A549 (cell line): ENCODE measurements at regions not wholly inside any gene's neighbourhood (a gene's known extent, or its start where the extent isn't known, plus 50 kb on each side); places are given as distances from the start of the nearest gene placed in this dataset.

ENCODE experiments used
- CEBPB ChIP-seq, 2 experiments: fragments of >200 bp in 1 of 2; sonication (Bioruptor Twin) in 1 of 2; formaldehyde crosslinking in 1 of 2; IDR thresholded peaks; 2 replicates each; pipeline ENCODE4 v1.6.1; 2012 to 2016
- MYC ChIP-seq: IDR thresholded peaks from 2 replicates; pipeline ENCODE4 v1.6.1; 2012; ENCODE audit warnings: mild to moderate bottlenecking, inconsistent platforms, low read length, improper control_type of control experiment, borderline replicate concordance
- POLR2A ChIP-seq: IDR thresholded peaks from 2 replicates; pipeline ENCODE4 v1.6.1; 2012; ENCODE audit warnings: mild to moderate bottlenecking, low read length
- TF ChIP-seq, protein P1 (sequence below): fragments of >200 bp; sonication (Bioruptor Twin); formaldehyde crosslinking; IDR thresholded peaks from 3 replicates; pipeline ENCODE4 v1.5.1; 2016
- TF ChIP-seq, protein P2 (sequence below): fragments of 250-450 bp; sonication (Bioruptor Pico); IDR thresholded peaks from 2 replicates; pipeline ENCODE4 v1.5.0; 2021; ENCODE audit warnings: mild to moderate bottlenecking, moderate library complexity, borderline replicate concordance

DNA sequence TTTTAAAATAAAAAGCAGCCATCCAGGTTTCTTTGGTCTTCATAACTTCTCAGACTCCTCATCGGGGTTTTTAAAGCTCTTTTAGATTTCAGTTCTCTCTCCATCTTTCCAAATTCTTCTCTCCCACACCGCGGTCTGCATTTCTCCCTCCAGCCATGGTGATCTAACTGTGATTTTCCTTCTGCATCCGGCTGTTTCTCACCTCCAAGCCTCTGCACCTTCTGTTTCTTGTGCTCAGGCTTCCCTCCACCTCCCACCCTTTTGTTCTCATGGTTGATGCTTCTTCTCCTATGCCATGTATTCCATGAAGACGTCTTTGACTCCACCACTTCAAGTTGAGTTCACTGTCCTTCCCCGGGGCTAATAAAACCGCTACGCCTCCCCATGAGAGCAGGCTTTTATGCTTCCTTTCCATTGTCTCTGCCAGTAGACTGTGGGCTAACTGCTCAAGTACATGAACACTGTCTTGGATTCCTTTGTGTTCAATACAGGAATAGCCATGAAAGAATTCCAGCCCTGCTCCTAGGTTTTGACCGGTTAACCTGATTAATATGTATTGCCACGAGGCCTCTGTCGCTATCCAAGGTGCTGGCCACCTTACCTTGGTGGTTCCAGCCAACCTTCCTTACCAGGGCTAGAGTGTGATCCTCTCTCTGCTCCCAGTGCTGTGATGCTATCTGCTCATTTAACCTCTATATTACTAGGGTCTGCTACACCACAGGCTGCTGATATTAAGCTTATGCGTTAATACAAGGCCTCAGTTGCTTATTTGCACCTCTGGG, 625.1 kb downstream of the HS3ST4 start:
- no peak for TF ChIP-seq CEBPB (IDR thresholded peaks at IDR 0.05)
- TF ChIP-seq, protein P1, sequence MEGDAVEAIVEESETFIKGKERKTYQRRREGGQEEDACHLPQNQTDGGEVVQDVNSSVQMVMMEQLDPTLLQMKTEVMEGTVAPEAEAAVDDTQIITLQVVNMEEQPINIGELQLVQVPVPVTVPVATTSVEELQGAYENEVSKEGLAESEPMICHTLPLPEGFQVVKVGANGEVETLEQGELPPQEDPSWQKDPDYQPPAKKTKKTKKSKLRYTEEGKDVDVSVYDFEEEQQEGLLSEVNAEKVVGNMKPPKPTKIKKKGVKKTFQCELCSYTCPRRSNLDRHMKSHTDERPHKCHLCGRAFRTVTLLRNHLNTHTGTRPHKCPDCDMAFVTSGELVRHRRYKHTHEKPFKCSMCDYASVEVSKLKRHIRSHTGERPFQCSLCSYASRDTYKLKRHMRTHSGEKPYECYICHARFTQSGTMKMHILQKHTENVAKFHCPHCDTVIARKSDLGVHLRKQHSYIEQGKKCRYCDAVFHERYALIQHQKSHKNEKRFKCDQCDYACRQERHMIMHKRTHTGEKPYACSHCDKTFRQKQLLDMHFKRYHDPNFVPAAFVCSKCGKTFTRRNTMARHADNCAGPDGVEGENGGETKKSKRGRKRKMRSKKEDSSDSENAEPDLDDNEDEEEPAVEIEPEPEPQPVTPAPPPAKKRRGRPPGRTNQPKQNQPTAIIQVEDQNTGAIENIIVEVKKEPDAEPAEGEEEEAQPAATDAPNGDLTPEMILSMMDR, result no peak
- TF ChIP-seq POLR2A, result no peak
- TF ChIP-seq MYC, result no peak
- TF ChIP-seq, protein P2, sequence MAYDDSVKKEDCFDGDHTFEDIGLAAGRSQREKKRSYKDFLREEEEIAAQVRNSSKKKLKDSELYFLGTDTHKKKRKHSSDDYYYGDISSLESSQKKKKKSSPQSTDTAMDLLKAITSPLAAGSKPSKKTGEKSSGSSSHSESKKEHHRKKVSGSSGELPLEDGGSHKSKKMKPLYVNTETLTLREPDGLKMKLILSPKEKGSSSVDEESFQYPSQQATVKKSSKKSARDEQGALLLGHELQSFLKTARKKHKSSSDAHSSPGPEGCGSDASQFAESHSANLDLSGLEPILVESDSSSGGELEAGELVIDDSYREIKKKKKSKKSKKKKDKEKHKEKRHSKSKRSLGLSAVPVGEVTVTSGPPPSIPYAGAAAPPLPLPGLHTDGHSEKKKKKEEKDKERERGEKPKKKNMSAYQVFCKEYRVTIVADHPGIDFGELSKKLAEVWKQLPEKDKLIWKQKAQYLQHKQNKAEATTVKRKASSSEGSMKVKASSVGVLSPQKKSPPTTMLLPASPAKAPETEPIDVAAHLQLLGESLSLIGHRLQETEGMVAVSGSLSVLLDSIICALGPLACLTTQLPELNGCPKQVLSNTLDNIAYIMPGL, result no peak
